ENCODE measurements at regions not wholly inside any gene's neighbourhood (a gene's known extent, or its start where the extent isn't known, plus 50 kb on each side); places are given as distances from the start of the nearest gene placed in this dataset.

DNA sequence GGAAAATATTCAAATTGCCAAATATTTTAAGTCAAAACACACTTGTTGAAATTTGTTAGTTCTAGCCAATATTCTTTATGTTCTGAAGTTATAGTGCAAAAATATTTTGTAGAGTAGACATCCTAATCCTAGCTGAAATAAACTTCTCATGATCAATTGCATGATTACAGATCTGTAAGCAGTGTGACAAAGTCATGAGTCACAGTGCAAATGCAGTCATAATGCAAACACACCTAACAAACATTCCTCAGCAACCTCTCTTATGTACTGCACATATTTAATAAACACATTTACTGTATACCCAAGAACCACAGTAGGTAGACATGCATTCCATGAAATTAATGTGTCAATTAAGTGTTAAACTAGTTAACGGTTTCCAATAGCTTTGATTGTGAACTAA, 1857.4 kb downstream of the NCAM2 start:
- TF ChIP-seq, protein P1, sequence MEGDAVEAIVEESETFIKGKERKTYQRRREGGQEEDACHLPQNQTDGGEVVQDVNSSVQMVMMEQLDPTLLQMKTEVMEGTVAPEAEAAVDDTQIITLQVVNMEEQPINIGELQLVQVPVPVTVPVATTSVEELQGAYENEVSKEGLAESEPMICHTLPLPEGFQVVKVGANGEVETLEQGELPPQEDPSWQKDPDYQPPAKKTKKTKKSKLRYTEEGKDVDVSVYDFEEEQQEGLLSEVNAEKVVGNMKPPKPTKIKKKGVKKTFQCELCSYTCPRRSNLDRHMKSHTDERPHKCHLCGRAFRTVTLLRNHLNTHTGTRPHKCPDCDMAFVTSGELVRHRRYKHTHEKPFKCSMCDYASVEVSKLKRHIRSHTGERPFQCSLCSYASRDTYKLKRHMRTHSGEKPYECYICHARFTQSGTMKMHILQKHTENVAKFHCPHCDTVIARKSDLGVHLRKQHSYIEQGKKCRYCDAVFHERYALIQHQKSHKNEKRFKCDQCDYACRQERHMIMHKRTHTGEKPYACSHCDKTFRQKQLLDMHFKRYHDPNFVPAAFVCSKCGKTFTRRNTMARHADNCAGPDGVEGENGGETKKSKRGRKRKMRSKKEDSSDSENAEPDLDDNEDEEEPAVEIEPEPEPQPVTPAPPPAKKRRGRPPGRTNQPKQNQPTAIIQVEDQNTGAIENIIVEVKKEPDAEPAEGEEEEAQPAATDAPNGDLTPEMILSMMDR (IDR thresholded peaks at IDR 0.05), result no peak
- no peak for TF ChIP-seq POLR2A (IDR thresholded peaks at IDR 0.05)

Data from right lobe of liver (tissue), 4 donors.